ENCODE measurements at regions not wholly inside any gene's neighbourhood (a gene's known extent, or its start where the extent isn't known, plus 50 kb on each side); places are given as distances from the start of the nearest gene placed in this dataset.

GRCh38 chr12:124459852-124460645, 107.4 kb downstream of the NCOR2 start:
- Histone ChIP-seq H3K4me3 (ENCODE audit: low read length) (no peak overlapping the region), H3K27me3 (ENCODE audit: control insufficient read depth, insufficient read depth, low read length) (no peaks in the 10 kb centered on the region), H3K27ac (ENCODE audit: low read length) (no peak overlapping the region), H3K36me3 (ENCODE audit: control insufficient read depth, insufficient read depth, low read length) (peaks cover 82% of the 10 kb centered on the region), H3K4me1 (ENCODE audit: control insufficient read depth, insufficient read depth, low read length) (peaks cover 60% of the 10 kb centered on the region), H3K9me3 (replicated peaks; ENCODE audit: control insufficient read depth, low read depth, low read length) (peaks cover 3% of the 10 kb centered on the region)
- DNase-seq = no peak
- 91% methylated on average over 17 of the region's 18 CpGs for WGBS (ENCODE audit: insufficient coverage)

GRCh38 chr12:124458992-124459851, 108.2 kb downstream of the NCOR2 start:
- Histone ChIP-seq H3K36me3 (ENCODE audit: control insufficient read depth, insufficient read depth, low read length) (peaks cover 74% of the 10 kb centered on the region), H3K27ac (ENCODE audit: low read length) (no peak overlapping the region), H3K4me1 (ENCODE audit: control insufficient read depth, insufficient read depth, low read length) (peaks cover 62% of the 10 kb centered on the region), H3K9me3 (replicated peaks; ENCODE audit: control insufficient read depth, low read depth, low read length) (no peaks in the 10 kb centered on the region), H3K27me3 (ENCODE audit: control insufficient read depth, insufficient read depth, low read length) (no peaks in the 10 kb centered on the region), H3K4me3 (ENCODE audit: low read length) (no peak overlapping the region)
- WGBS (ENCODE audit: insufficient coverage) = 87% methylated on average over 12 of the region's 12 CpGs
- no peak for DNase-seq

GRCh38 chr12:124458220-124458991, 109.0 kb downstream of the NCOR2 start:
- Histone ChIP-seq H3K27ac (ENCODE audit: low read length) (peak overlapping the region; percentile 86), H3K27me3 (ENCODE audit: control insufficient read depth, insufficient read depth, low read length) (no peaks in the 10 kb centered on the region), H3K4me3 (ENCODE audit: low read length) (no peak overlapping the region), H3K36me3 (ENCODE audit: control insufficient read depth, insufficient read depth, low read length) (peaks cover 70% of the 10 kb centered on the region), H3K4me1 (ENCODE audit: control insufficient read depth, insufficient read depth, low read length) (peaks cover 62% of the 10 kb centered on the region), H3K9me3 (replicated peaks; ENCODE audit: control insufficient read depth, low read depth, low read length) (no peaks in the 10 kb centered on the region)
- DNase-seq = no peak
- WGBS (ENCODE audit: insufficient coverage) = 87% methylated on average over 13 of the region's 20 CpGs

GRCh38 chr12:124457287-124458219, 109.9 kb downstream of the NCOR2 start:
- Histone ChIP-seq H3K36me3 (ENCODE audit: control insufficient read depth, insufficient read depth, low read length) (peaks cover 70% of the 10 kb centered on the region), H3K9me3 (replicated peaks; ENCODE audit: control insufficient read depth, low read depth, low read length) (no peaks in the 10 kb centered on the region), H3K4me3 (ENCODE audit: low read length) (peak overlapping the region; percentile 19), H3K27me3 (ENCODE audit: control insufficient read depth, insufficient read depth, low read length) (no peaks in the 10 kb centered on the region), H3K4me1 (ENCODE audit: control insufficient read depth, insufficient read depth, low read length) (peaks cover 63% of the 10 kb centered on the region), H3K27ac (ENCODE audit: low read length) (peak overlapping the region; percentile 86)
- 33% methylated on average over 26 of the region's 37 CpGs for WGBS (ENCODE audit: insufficient coverage)
- peak; percentile 85 for DNase-seq

- WGBS (ENCODE audit: insufficient coverage) = 58% methylated on average over 10 of the region's 31 CpGs
- no peak for DNase-seq
- Histone ChIP-seq H3K4me1 (ENCODE audit: control insufficient read depth, insufficient read depth, low read length) (peaks cover 71% of the 10 kb centered on the region), H3K27ac (ENCODE audit: low read length) (peak overlapping the region; percentile 86), H3K27me3 (ENCODE audit: control insufficient read depth, insufficient read depth, low read length) (no peaks in the 10 kb centered on the region), H3K36me3 (ENCODE audit: control insufficient read depth, insufficient read depth, low read length) (peaks cover 65% of the 10 kb centered on the region), H3K4me3 (ENCODE audit: low read length) (no peak overlapping the region), H3K9me3 (replicated peaks; ENCODE audit: control insufficient read depth, low read depth, low read length) (no peaks in the 10 kb centered on the region)
These were observed 110.7 kb downstream of the NCOR2 start for GRCh38 chr12:124456652-124457152.

- no peak for DNase-seq
- Histone ChIP-seq H3K4me1 (ENCODE audit: control insufficient read depth, insufficient read depth, low read length) (peaks cover 76% of the 10 kb centered on the region), H3K27ac (ENCODE audit: low read length) (peak overlapping the region; percentile 20), H3K9me3 (replicated peaks; ENCODE audit: control insufficient read depth, low read depth, low read length) (no peaks in the 10 kb centered on the region), H3K4me3 (ENCODE audit: low read length) (no peak overlapping the region), H3K27me3 (ENCODE audit: control insufficient read depth, insufficient read depth, low read length) (no peaks in the 10 kb centered on the region), H3K36me3 (ENCODE audit: control insufficient read depth, insufficient read depth, low read length) (peaks cover 60% of the 10 kb centered on the region)
- 94% methylated on average over 8 of the region's 12 CpGs for WGBS (ENCODE audit: insufficient coverage)
These were observed 111.2 kb downstream of the NCOR2 start for GRCh38 chr12:124456133-124456651.

DNA sequence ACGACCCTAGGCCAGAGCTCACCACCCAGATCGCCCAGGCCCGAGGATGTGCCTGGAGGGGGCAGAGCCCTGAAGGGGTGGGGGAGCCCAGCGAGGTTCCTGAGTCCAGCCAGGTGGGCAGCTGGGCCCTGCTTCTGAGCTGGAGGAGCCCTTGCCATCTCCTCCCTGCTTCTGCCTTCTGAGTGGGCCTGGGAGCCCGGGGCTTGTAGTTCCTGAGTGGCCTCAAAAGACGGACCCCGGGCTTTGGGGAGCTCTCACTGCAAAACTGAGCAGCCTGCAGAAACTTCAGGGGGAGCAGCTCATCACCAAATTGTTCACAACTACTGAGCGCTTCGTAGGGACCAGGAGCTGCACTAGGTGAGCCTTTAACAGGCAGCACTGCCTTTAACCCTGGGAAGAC, 112.1 kb downstream of the NCOR2 start:
- no peak overlapping the region for H3K4me3 ChIP-seq (ENCODE audit: low read length)
- no peaks in the 10 kb centered on the region for H3K27me3 ChIP-seq (ENCODE audit: control insufficient read depth, insufficient read depth, low read length)
- WGBS (ENCODE audit: insufficient coverage) = 61% methylated on average over 5 of the region's 9 CpGs
- no peak for DNase-seq
- H3K4me1 ChIP-seq (ENCODE audit: control insufficient read depth, insufficient read depth, low read length) = peaks cover 85% of the 10 kb centered on the region
- no peaks in the 10 kb centered on the region for H3K9me3 ChIP-seq (replicated peaks; ENCODE audit: control insufficient read depth, low read depth, low read length)
- peaks cover 59% of the 10 kb centered on the region for H3K36me3 ChIP-seq (ENCODE audit: control insufficient read depth, insufficient read depth, low read length)
- peak overlapping the region; percentile 89 for H3K27ac ChIP-seq (ENCODE audit: low read length)

- Histone ChIP-seq H3K27ac (ENCODE audit: low read length) (peak overlapping the region; percentile 89), H3K4me1 (ENCODE audit: control insufficient read depth, insufficient read depth, low read length) (peaks cover 91% of the 10 kb centered on the region), H3K36me3 (ENCODE audit: control insufficient read depth, insufficient read depth, low read length) (peaks cover 59% of the 10 kb centered on the region), H3K9me3 (replicated peaks; ENCODE audit: control insufficient read depth, low read depth, low read length) (no peaks in the 10 kb centered on the region), H3K27me3 (ENCODE audit: control insufficient read depth, insufficient read depth, low read length) (no peaks in the 10 kb centered on the region), H3K4me3 (ENCODE audit: low read length) (no peak overlapping the region)
- no peak for DNase-seq
- 33% methylated on average over 10 of the region's 13 CpGs for WGBS (ENCODE audit: insufficient coverage)
These were observed 112.7 kb downstream of the NCOR2 start for GRCh38 chr12:124454735-124455134.

DNA sequence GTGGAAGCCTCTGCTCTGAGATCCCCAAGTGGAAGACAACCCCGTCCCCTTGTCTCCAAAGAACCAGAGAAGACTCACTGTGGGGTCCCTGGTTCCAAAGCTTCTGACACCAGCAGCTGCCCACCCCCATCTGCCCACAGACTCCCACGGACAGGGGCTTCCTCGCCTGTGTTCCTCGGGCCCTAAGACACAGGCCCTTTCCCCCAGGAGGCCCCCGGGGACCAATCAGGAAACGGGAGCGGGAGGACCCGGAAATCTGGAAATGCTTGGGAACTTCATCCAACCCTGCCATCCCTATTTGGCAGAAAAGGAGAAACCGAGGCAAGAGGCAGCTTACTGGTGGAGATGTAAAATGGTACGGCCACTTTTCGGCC, 113.1 kb downstream of the NCOR2 start:
- Histone ChIP-seq H3K4me3 (ENCODE audit: low read length) (no peak overlapping the region), H3K36me3 (ENCODE audit: control insufficient read depth, insufficient read depth, low read length) (peaks cover 58% of the 10 kb centered on the region), H3K4me1 (ENCODE audit: control insufficient read depth, insufficient read depth, low read length) (peaks cover 95% of the 10 kb centered on the region), H3K27ac (ENCODE audit: low read length) (peak overlapping the region; percentile 89), H3K9me3 (replicated peaks; ENCODE audit: control insufficient read depth, low read depth, low read length) (no peaks in the 10 kb centered on the region), H3K27me3 (ENCODE audit: control insufficient read depth, insufficient read depth, low read length) (no peaks in the 10 kb centered on the region)
- DNase-seq = no peak
- WGBS (ENCODE audit: insufficient coverage) = 58% methylated on average over 1 of the region's 11 CpGs
